Activated CD8-positive, alpha-beta memory T cell treated with anti-CD3 and anti-CD28 coated beads for 4 hours (primary cell): ENCODE measurements at regions not wholly inside any gene's neighbourhood (a gene's known extent, or its start where the extent isn't known, plus 50 kb on each side); places are given as distances from the start of the nearest gene placed in this dataset.
"Not testable (repeated sequence)": the region's sequence is repeated elsewhere in the genome, so short reads cannot be mapped to it uniquely, and the experiment has no call there.

Experiments used
- DNase-seq, 2 donors: peaks; one replicate each; pipeline ENCODE4 v3.0.0-alpha.2; 2020; ENCODE audit warnings: low read depth in 2 of 2

- no peak for DNase-seq
Measured at GRCh38 chrX:148080593-148080992, 99.5 kb downstream of the FMR1NB start.

GRCh38 chrX:148084611-148085010 lies 103.5 kb downstream of the FMR1NB start:
- DNase-seq: no peak

GRCh38 chrX:148120151-148120550 lies 139.0 kb downstream of the FMR1NB start:
- DNase-seq: no peak

- DNase-seq: no peak
Measured at GRCh38 chrX:148120999-148121623, 140.0 kb downstream of the FMR1NB start.

GRCh38 chrX:148128872-148129505 lies 147.9 kb downstream of the FMR1NB start:
- not testable (repeated sequence) for DNase-seq

- DNase-seq: no peak
Measured at GRCh38 chrX:148133105-148133725, 152.1 kb downstream of the FMR1NB start.

GRCh38 chrX:148134578-148134977 lies 153.4 kb downstream of the FMR1NB start:
- DNase-seq: no peak

GRCh38 chrX:148135738-148136137 lies 154.6 kb downstream of the FMR1NB start:
- DNase-seq: no peak

GRCh38 chrX:148146121-148146520 lies 165.0 kb downstream of the FMR1NB start:
- DNase-seq: no peak

- no peak for DNase-seq
Measured at GRCh38 chrX:148156986-148157385, 175.8 kb downstream of the FMR1NB start.

- DNase-seq: no peak
Measured at GRCh38 chrX:148159796-148160195, 178.7 kb downstream of the FMR1NB start.

- no peak for DNase-seq
Measured at GRCh38 chrX:148161701-148162100, 180.6 kb downstream of the FMR1NB start.

GRCh38 chrX:148185631-148186030 lies 204.5 kb downstream of the FMR1NB start:
- no peak for DNase-seq

- no peak for DNase-seq
Measured at GRCh38 chrX:148192547-148192946, 211.4 kb downstream of the FMR1NB start.

- DNase-seq: no peak
Measured at GRCh38 chrX:148193759-148194158, 212.6 kb downstream of the FMR1NB start.

GRCh38 chrX:148203531-148203930 lies 222.4 kb downstream of the FMR1NB start:
- no peak for DNase-seq

- no peak for DNase-seq
Measured at GRCh38 chrX:148204195-148204594, 223.1 kb downstream of the FMR1NB start.

GRCh38 chrX:148214786-148215185 lies 233.6 kb downstream of the FMR1NB start:
- no peak for DNase-seq

- no peak for DNase-seq
Measured at GRCh38 chrX:148215726-148216125, 234.6 kb downstream of the FMR1NB start.

GRCh38 chrX:148223361-148223760 lies 242.2 kb downstream of the FMR1NB start:
- DNase-seq: no peak

GRCh38 chrX:148228521-148228920 lies 247.4 kb downstream of the FMR1NB start:
- DNase-seq: no peak

GRCh38 chrX:148229801-148230303 lies 248.7 kb downstream of the FMR1NB start:
- no peak for DNase-seq

- no peak for DNase-seq
Measured at GRCh38 chrX:148259990-148260389, 240.4 kb upstream of the AFF2 start.
